Upper lobe of right lung (tissue), 1 donor: ENCODE measurements at regions not wholly inside any gene's neighbourhood (a gene's known extent, or its start where the extent isn't known, plus 50 kb on each side); places are given as distances from the start of the nearest gene placed in this dataset.
"Not testable (repeated sequence)": the region's sequence is repeated elsewhere in the genome, so short reads cannot be mapped to it uniquely, and the experiment has no call there.

Experiments used
- ATAC-seq: fragments of 200-7000 bp; cut with Tn5 transposase; one replicate; pipeline ENCODE4 v1.9.1; 2020; ENCODE audit warnings: mild to moderate bottlenecking, moderate library complexity
- DNase-seq: peaks from one replicate; pipeline ENCODE4 v3.0.0-alpha.2; 2020
- H3K27ac ChIP-seq: fragments of 200-600 bp; one replicate; pipeline ENCODE4 v1.8.0; 2022
- H3K27me3 ChIP-seq: fragments of 200-600 bp; one replicate; pipeline ENCODE4 v1.8.0; 2022; ENCODE audit warnings: mild to moderate bottlenecking
- H3K36me3 ChIP-seq: fragments of 200-600 bp; one replicate; pipeline ENCODE4 v1.8.0; 2022
- H3K4me1 ChIP-seq: fragments of 200-600 bp; one replicate; pipeline ENCODE4 v1.8.0; 2022
- H3K4me3 ChIP-seq: fragments of 200-600 bp; one replicate; pipeline ENCODE4 v1.8.0; 2022; ENCODE audit warnings: mild to moderate bottlenecking
- H3K9me3 ChIP-seq: fragments of 200-600 bp; one replicate; pipeline ENCODE4 v1.8.0; 2022
- CTCF ChIP-seq: fragments of 200-600 bp; IDR thresholded peaks from one replicate; pipeline ENCODE4 v1.8.0; 2022; ENCODE audit warnings: antibody characterized with exemption
- intact Hi-C: fragments of 100-400 bp; cut with DNase I; formaldehyde crosslinking; loops from one replicate; pipeline ENCODE4 v1.11.0; 2022
- donor health status: DM: no; HTN: yes; CAD: no; lungs with severe emphysema.

GRCh38 chr11:90428836-90429235, 206.0 kb upstream of the CHORDC1 start:
- no peak overlapping the region for H3K4me3 ChIP-seq
- H3K27ac ChIP-seq, result no peak overlapping the region
- H3K9me3 ChIP-seq, result no peaks in the 10 kb centered on the region
- intact Hi-C loops, result no loop called here
- H3K4me1 ChIP-seq, result no peaks in the 10 kb centered on the region
- DNase-seq (no peak), ATAC-seq (no peak)
- no peak for TF ChIP-seq CTCF
- no peaks in the 10 kb centered on the region for H3K36me3 ChIP-seq
- H3K27me3 ChIP-seq, result no peaks in the 10 kb centered on the region

GRCh38 chr11:90426442-90426841, 203.6 kb upstream of the CHORDC1 start:
- DNase-seq (no peak), ATAC-seq (no peak)
- intact Hi-C loops, result no loop called here
- Histone ChIP-seq H3K27ac (no peak overlapping the region), H3K36me3 (no peaks in the 10 kb centered on the region), H3K4me1 (no peaks in the 10 kb centered on the region), H3K27me3 (no peaks in the 10 kb centered on the region), H3K9me3 (no peaks in the 10 kb centered on the region), H3K4me3 (no peak overlapping the region)
- no peak for TF ChIP-seq CTCF

GRCh38 chr11:90423378-90423777, 200.5 kb upstream of the CHORDC1 start:
- H3K4me3 ChIP-seq, result no peak overlapping the region
- no peaks in the 10 kb centered on the region for H3K4me1 ChIP-seq
- no peaks in the 10 kb centered on the region for H3K27me3 ChIP-seq
- no peaks in the 10 kb centered on the region for H3K36me3 ChIP-seq
- TF ChIP-seq CTCF, result no peak
- no peak overlapping the region for H3K27ac ChIP-seq
- intact Hi-C loops, result no loop called here
- no peaks in the 10 kb centered on the region for H3K9me3 ChIP-seq
- DNase-seq (no peak), ATAC-seq (no peak)

- H3K4me1 ChIP-seq, H3K27me3 ChIP-seq, H3K27ac ChIP-seq, DNase-seq, ATAC-seq, H3K9me3 ChIP-seq, intact Hi-C loops, H3K4me3 ChIP-seq, H3K36me3 ChIP-seq: not testable (repeated sequence)
These were observed 199.9 kb upstream of the CHORDC1 start for GRCh38 chr11:90422787-90423186.

- no peaks in the 10 kb centered on the region for H3K36me3 ChIP-seq
- no peaks in the 10 kb centered on the region for H3K9me3 ChIP-seq
- H3K4me3 ChIP-seq, result no peak overlapping the region
- no peak for TF ChIP-seq CTCF
- no peaks in the 10 kb centered on the region for H3K27me3 ChIP-seq
- H3K4me1 ChIP-seq, result no peaks in the 10 kb centered on the region
- no peak overlapping the region for H3K27ac ChIP-seq
- intact Hi-C loops, result no loop called here
- DNase-seq (no peak), ATAC-seq (no peak)
These were observed 191.4 kb upstream of the CHORDC1 start for GRCh38 chr11:90414221-90414620.

GRCh38 chr11:90407350-90407749, 184.5 kb upstream of the CHORDC1 start:
- Histone ChIP-seq H3K36me3 (no peaks in the 10 kb centered on the region), H3K9me3 (no peaks in the 10 kb centered on the region), H3K4me3 (no peak overlapping the region), H3K27me3 (no peaks in the 10 kb centered on the region), H3K4me1 (no peaks in the 10 kb centered on the region), H3K27ac (no peak overlapping the region)
- no peak for TF ChIP-seq CTCF
- intact Hi-C loops, result no loop called here
- DNase-seq (no peak), ATAC-seq (no peak)
